Non-pigmented ciliary epithelial cell (primary cell): ENCODE measurements at regions not wholly inside any gene's neighbourhood (a gene's known extent, or its start where the extent isn't known, plus 50 kb on each side); places are given as distances from the start of the nearest gene placed in this dataset.

Source experiments
- DNase-seq: peaks from one replicate; pipeline ENCODE4 v3.0.0-alpha.2; 2010; ENCODE audit warnings: low read depth

DNA sequence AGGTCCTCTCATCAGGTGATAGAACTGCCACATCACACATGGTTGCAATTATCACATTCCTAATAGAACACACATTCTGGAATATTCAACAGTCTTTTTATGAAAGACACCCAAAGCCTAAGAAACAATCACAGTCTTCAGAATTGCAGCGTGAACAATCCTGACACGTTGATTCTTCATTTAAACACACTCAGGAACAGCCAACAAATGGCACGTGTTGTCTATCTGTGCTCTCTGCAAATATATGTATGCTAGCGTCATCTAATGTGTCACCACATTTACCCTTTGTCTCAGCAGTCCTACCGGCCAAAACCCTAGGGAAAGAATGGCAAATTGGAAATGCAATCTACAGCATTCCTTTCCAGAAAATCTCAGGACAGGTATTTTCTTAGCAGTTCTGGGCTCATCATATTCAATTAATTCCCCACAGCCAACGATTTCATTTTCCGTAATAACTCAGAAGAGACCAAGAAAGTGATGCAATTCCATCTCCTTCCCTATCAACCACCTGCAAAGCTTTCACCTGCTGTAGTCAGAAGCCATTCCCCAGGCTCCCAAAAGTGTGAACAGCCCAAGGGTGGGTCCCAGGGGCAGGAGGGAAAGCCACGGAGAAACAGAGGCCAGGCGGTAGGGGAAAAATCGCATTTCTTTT, 280.3 kb upstream of the JARID2 start:
- DNase-seq: no peak

DNA sequence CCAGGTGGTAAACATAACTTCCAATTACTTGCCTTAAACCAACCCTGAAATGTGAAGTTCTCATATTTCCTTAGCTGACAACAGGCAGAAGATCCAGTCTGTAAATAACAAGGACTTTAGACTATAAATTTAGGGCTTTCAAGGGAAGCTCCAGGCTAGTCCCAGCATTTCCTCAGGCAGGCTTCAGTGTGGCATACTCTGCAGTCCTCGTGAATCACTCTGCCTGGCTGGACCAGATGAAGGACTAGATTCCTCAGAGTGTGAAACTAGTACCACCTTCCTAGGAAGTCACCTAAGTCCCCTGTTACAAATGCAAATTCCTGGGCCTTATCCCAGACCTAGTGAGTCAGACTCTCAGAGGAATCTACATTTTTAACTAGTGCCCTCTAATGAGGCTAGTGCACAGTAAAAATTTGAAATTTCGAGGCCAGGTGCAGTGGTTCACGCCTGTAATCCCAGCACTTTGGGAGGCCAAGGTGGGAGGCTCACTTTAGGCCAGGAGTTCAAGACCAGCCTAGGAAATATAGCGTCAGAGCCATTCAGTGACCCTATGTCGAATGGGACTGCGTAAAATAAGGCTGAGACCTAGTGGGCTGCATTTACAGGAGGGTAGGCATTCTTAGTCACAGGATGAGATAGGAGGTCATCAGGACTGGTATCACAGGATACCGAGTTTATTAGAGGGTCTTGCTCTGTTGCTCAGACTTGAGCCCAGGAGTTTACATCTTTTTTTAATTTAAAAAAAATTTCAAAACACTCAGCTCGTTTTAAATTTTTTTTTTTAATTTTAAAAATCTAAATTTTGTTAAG, 279.6 kb upstream of the JARID2 start:
- DNase-seq: no peak

DNA sequence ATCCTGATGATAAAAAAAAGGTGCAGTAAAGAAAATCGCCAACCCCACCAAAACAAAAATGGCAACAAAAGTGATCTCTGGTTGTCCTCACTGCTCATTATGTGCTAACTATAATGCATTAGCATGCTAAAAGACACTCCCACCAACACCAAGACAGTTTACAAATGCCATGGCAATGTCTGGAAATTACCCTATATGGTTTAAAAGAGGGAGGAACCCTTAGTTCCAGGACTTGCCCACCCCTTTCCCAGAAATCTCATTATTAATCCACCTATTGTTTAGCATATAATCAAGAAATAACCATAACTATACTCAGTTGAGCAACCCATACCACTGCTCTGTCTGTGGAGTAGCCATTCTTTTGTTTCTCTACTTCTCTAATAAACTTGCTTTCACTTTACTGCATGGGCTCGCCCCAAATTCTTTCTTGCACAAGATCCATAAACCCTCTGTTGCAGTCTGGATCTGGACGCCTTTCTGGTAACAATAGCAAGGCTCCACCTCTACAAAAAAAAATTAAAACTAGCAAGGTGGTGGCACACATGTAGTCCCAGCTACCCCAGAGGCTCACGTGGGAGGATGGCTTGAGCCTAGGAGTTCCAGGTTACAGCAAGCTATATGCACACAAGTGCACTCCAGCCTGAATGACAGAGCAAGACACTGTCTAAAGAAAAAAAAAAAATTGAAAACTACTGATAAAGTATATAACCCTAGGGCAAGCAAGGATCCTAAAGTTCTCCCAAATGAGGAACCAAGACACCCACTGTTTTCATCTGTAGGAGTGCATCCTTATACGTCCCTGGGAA, 278.8 kb upstream of the JARID2 start:
- no peak for DNase-seq

DNA sequence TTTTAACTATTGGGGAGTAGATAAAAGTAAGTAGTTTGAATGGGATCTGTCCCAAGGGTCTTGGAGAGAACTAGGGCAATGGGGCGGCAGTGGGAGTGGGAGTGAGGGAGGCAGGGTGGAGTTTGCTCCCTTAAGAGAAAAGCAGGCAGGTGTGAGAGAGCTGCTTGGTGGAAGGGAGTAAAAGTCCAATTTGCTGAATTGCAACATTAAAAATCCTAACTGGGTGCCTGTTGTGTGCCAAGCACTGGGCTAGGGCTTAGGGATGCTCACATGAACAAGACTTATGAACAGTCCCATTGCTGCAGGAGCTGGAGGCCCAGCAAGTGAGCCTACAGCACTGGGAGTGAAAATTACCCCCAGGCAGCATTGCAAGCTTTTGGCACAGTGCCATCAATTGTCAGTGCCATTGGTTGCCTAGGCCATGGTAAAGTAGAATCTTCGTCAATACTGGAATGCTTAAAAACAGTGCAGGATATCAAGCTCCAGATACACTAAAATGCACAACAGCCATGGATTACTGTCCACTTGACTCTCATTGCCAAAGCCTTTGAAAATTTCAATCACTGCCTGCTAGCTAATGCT, 277.7 kb upstream of the JARID2 start:
- no peak for DNase-seq

DNA sequence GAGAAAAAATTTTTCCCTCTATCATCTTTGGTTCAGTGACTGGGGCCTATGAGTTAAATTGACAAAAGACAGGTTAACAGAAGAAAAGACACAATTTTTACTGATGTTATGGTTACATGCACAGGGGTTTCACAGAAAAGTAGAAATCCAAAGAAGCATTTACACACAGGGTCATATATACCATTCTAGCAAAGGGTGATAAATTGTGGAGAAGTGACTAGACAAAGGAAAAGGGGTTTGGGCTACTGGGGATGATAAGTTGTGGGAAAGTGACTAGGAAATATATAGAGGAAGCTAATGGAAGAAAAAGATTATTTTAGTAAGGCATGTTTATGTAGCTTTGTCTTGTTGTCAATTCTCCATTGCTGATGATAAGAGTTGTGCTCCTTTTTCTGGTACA, 276.7 kb upstream of the JARID2 start:
- no peak for DNase-seq

DNA sequence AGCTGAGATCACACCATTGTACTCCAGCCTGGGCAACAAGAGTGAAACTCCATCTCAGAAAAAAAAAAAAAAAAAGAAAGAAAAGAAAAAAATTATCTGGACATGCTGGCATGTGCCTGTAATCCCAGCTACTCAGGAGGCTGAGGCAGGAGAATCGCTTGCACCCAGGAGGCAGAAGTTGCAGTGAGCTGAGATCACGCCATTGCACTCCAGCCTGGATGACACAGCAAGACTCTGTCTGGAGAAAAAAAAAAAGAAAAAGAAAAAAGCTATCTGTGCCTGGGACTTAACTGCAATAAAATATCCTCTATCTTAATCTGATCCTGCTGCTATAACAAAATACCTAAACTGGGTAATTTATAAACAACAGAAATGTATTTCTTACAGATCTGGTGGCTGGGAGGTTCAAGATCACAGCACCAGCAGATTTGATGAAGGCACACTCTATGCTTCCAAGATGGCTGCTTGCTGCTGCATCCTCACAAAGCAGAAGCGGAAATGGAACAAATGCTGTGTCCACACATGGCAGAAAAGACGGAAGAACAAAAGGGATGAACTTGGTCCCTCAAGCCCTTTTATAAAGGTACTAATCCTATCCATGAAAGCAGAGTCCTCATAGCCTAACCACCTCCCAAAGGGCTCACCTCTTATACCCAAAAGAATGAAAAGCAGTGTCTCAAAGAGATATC, 273.3 kb upstream of the JARID2 start:
- DNase-seq: no peak

DNA sequence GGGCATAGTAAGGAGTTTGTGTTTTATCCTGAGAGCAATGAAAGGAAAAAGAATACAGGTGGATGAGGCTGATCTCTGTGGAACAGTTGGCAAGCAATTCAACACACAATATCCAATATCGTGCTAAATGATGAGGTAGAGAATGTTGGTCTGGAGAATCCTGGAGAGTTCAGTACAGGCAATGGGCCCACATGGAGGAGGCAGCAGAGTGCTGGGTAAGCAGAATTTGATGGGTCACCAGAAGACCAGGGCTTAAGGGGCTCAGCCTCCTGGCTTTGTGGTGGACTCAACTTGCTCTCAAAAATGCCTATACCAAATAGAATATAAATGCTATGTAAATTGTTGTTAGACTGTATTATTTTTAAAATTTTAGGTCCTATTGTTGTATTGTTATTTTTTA, 271.5 kb upstream of the JARID2 start:
- no peak for DNase-seq

DNA sequence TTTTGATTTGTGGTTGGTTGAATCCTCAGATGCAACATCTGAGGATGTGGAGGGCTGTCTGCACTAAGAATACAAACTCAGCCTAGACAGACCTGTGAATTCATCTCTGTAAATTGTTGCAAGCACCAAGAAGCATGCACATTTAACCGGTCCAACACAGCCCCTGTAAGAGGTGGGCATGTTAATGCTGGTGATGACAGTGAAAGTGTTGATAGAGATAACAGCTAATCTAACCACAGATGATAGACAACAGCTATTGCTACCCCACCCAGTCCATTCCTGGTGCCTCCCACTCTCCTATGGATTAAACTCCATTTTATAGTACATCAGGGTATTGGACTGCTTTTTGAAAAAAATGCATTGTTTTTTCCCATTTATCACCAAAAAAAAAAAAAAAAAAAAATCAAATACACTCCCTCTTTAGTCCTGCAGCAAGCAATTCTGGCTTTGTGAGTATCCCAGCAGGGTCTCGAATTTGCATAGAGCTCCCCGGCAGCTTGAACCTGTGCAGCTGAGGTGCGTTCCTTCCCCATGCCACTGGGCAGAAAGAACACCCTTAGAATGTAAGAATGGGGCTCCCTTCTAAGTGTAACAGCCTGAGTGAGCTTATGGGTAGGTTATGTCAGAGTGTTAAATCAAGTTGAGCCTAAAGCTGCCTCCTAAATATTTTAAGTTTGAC, 270.9 kb upstream of the JARID2 start:
- no peak for DNase-seq

DNA sequence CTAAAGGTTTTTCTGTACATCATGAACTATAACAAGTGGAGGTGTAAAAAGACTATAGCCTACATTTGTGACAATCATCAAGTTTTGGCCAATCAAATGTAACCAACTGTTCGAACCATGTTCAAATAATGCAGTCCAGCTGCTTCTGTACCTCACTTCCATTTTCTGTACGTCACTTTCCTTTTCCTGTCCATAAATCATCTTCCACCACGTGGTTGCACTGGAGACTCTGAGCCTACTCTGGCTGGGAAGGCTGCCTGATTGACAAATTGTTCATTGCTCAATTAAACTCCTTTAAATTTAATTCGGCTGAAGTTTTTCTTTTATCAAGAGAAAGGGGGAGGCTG, 270.4 kb upstream of the JARID2 start:
- DNase-seq: no peak

DNA sequence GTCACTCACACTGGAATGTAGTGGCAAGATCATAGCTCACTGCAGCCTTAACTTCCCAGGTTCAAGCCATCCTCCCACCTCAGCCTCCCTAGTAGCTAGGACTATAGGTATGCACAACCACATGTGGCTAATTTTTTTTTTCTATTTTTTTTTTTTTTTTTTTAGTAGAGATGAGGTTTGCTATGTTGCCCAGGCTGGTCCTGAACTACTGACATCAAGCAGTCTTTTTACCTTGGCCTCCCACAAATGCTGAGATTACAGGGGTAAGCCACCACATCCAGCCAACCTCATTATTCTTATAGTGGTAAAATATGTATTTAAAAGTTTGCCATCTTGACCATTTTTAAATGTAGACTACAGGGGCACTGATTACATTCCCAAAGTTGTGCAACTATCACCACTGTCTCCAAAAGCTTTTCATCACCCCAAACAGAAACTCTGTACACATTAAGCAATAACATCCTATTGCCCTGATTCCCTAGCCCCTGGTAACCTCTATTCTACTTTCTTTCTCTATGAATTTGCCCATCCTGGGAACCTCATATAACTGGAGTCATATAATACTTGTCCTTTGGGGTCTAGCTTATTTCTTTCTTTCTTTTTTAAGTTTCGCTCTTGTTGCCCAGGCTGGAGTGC, 268.0 kb upstream of the JARID2 start:
- DNase-seq: no peak

DNA sequence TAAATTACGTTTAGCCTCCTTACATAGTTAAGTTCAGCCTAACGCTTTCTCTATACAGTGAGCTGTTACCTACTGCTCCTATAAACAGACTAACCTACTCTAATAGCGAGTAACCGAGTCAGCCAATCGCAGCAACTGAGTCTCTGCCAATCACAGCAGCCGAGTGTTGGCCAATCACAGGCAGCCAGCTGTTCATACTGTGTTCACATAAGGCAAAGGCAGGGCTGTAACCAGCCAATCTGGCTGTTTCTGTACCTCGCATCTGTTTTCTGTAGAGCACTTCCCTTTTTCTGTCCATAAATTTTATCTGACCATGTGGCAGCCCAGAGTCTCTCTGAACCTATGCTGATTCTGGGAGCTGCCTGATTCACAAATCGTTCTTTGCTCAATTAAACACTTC, 263.9 kb upstream of the JARID2 start:
- DNase-seq: no peak

DNA sequence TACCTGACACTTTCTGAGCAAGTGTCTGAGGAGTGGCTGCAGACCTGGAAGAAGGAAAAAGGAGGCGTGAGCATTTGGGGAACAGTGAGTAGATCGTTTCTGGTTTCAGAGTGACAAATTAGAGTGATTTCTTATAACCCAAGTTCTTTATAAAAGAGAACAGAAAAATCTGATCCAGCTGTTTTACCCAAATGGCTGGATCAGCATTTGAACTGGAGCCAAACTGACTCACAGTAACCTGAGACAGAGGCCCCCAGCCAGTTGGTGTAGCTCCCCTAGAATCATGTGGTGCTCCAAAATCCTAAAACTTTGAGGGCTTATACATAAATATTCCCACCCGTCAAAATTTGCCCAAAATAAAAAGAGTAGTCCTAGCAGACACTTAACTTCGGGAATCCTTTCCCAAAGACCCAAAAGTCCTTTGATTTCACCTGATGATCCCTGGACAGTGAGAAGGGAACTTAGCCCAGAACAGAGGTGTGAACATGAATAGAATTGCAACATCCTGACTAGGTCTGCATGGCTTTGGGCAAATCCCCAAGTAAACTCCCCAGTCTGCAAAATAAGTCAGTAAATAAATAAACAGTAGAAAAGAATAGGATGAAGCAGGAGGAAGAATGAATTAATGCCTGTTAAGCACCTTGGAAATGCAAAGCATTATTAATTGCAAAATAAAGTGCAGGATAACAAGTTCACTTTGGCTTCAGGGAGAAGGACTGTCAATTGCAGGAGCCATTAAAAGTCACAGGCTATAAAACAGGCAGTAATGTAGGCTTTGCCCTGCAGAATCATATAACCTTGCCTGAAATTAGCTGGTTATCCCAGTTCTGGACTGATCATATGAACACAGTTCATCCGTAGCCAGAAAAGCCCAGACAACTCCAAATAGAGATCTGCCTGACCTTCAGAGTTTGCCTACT, 262.0 kb upstream of the JARID2 start:
- no peak for DNase-seq

DNA sequence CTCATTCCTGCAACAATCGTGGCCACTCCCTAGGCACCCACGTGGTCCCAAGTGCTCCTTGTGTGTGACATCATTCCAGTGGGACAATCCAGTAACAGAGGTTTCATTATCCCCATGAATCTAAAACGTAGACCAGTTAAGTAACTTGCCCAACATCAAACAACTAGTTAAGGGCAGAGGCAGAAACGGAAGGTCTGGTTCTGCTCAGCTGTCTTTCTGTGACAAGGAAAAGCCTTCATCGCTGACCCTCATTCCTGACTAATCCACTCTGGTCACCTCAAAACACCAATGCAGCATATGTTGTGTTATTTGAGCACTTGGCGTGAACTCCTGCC, 261.4 kb upstream of the JARID2 start:
- no peak for DNase-seq

DNA sequence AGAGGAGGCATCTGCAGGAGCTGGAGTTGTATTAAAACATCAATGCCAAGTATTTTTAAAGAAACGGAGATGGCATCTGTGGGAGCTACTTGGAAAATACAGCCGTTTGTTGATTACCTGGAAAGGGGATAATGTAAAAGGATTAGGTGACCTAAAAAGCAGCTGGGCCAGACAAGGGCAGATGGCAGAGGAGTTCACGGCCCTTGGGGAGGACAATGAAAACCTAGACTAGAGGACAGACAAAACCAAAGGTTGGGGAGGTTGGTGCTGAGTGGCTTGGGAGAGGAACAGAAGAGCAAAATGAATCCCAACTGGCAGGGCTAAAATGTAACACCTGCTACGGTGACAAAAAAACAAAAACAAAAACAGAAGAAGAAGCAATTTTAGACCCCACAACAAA, 260.5 kb upstream of the JARID2 start:
- DNase-seq: no peak

DNA sequence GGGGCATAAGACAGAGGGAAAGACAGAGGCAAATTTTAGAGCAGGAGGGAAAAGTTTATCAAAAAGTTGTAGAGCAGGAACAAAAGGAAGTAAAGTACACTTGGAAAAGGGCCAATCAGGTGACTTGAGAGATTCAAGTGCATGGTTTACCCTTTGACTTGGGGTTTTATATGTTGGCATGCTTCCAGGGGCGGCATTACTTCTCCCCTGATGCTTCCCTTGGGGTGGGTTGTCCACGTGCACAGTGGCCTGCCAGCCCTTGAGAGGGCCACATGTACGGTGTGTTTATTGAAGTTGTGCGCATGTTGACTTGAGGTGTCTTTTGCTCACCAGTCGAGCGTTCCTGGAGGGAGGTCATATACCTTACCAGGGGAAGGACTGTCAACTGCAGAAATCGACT, 259.5 kb upstream of the JARID2 start:
- no peak for DNase-seq

DNA sequence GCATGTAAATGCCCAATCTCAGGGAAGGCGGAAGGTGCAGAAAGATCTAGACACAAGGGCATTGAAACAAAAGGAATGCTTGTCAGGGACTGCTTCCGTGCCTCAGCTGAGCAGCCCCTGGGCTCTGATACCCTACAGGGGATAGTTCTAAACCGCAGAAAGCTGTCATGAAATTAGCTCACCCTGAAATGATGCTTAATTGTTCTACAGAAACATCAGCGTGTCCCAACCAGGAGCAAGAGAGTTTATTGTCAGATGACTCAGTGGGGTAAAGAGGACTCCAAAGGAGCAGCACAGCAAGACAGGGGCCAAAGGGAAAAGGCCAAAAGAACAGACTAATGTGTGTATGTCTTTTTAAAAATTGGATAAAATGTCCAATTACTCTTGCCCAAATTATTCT, 258.4 kb upstream of the JARID2 start:
- no peak for DNase-seq

DNA sequence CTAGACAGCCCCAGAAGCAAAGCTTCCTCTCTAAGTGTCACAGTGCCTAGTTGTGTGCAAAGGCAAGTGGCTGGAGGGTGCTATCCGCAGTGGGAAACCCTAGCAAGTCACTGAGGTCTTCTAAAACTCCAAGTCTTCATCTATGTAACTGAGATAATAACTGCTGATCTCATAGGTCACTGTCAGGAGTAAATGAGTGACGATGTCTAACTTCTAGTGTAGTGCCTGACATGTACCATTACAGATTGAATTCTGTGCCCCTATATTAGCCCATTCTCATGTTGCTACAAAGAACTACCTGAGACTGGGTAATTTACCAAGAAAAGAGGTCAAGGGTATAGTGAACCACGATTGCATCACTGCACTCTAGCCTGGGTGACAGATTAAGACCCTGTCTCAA, 253.5 kb upstream of the JARID2 start:
- DNase-seq: no peak

DNA sequence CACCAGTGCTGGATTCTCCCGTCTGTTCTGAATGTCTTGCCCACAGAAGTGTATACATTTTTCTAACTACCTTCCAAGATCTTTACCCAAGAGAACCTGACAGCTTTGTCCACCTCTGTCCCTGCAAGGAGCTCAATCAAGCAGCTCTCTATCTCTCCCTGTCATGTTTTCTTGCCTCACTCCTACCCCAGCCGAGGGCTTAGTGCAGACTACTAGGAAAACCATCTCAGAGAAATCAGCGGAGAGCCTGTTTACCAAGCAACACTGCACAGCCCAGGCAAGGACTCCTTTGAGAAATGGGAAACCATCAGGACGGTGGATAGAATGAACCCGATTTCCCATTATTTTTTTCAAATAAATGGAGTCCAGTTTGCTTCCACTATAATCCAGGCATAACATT, 250.7 kb upstream of the JARID2 start:
- no peak for DNase-seq

DNA sequence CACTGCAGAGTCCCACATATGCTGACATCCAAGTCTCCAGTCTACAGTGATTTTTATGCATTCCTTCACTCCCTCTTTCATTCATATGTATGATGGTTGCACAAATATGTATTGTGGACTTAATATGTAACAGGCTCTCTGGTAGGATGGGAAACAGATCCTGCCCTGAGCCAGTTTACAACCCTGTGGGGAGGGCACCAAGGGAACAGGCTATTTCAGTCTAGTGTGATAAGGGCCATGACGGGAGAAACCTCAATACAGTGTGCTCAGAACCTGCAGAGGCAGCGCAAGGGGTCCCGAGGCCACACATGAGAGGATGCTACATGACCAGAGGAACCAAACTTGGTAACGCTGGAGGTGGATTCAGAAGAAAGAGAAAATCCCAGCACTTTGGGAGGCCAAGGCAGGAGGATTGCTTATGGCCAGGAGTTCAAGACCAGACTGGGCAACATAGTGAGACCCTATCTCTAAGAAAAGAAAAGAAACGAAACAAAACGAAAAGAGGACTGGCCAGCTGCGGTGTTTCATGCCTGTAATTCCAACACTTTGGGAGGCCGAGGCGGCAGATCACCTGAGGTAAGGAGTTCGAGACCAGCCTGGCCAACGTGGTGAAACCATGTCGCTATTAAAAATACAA, 249.8 kb upstream of the JARID2 start:
- DNase-seq: no peak

DNA sequence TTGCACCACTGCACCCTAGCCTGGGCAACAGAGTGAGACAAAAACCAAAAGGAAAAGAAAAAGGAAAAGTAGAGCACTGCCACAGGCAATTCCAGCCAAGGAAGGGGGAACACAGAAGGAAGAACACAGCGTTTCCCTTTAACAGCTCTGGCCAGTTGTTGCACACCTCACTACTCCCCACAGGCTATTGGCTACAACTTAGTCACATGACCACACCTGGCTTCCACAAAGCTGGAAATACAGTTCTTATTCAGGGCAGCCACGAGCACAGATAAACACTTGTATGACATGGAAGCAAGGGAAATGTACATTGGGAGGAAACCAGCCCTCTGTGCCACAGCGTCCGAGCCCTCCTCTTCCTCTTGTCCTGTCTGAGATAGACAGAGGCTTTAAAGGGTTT, 249.0 kb upstream of the JARID2 start:
- DNase-seq: no peak
